HL-60 (cell line): ENCODE measurements at regions not wholly inside any gene's neighbourhood (a gene's known extent, or its start where the extent isn't known, plus 50 kb on each side); places are given as distances from the start of the nearest gene placed in this dataset.

ENCODE experiments used
- DNase-seq, 2 experiments: peaks; one replicate each; pipeline ENCODE4 v3.0.0-alpha.2; 2010 to 2020; ENCODE audit warnings: low read depth in 1 of 2, low spot score in 1 of 2
- H3K27ac ChIP-seq: fragments of 250-450 bp; sonication (Bioruptor Pico); replicated peaks from 2 replicates; pipeline ENCODE4 v1.5.1; 2020; ENCODE audit warnings: mild to moderate bottlenecking, moderate library complexity
- H3K27me3 ChIP-seq: fragments of 250-450 bp; sonication (Bioruptor Pico); 2 replicates; pipeline ENCODE4 v1.5.1; 2021; ENCODE audit warnings: mild to moderate bottlenecking, moderate library complexity; ENCODE audit not compliant: insufficient read depth, poor library complexity, severe bottlenecking
- H3K4me3 ChIP-seq: replicated peaks from 2 replicates; pipeline ENCODE4 v1.5.1; 2011; ENCODE audit warnings: mild to moderate bottlenecking, control low read depth, low read length; ENCODE audit not compliant: insufficient read depth
- CTCF ChIP-seq: IDR thresholded peaks from one replicate; pipeline ENCODE4 v1.5.1; 2011; ENCODE audit warnings: low read length, control low read depth, inconsistent platforms; ENCODE audit not compliant: insufficient read depth
- GABPA ChIP-seq: IDR thresholded peaks from 2 replicates; pipeline ENCODE4 v1.6.1; 2012; ENCODE audit warnings: low read depth
- POLR2AphosphoS5 ChIP-seq: IDR thresholded peaks from 2 replicates; pipeline ENCODE4 v1.6.1; 2012; ENCODE audit warnings: low read depth
- REST ChIP-seq: IDR thresholded peaks from 2 replicates; pipeline ENCODE4 v1.6.1; 2012; ENCODE audit warnings: low read depth; ENCODE audit not compliant: insufficient replicate concordance
- SPI1 ChIP-seq: IDR thresholded peaks from 2 replicates; pipeline ENCODE4 v1.6.1; 2012; ENCODE audit warnings: low read depth, mild to moderate bottlenecking, borderline replicate concordance

GRCh38 chr2:236632295-236633218, 62.9 kb downstream of the ACKR3 start:
- no peak for DNase-seq
- TF ChIP-seq POLR2AphosphoS5 (no peak), SPI1 (no peak), REST (no peak), GABPA (no peak), CTCF (no peak)
- Histone ChIP-seq H3K27me3 (no peaks in the 10 kb centered on the region), H3K4me3 (no peak overlapping the region), H3K27ac (no peak overlapping the region)

- no peak overlapping the region for H3K27ac ChIP-seq
- TF ChIP-seq CTCF, result no peak
- TF ChIP-seq SPI1, result no peak
- no peak for TF ChIP-seq GABPA
- no peak for TF ChIP-seq REST
- TF ChIP-seq POLR2AphosphoS5, result no peak
- H3K4me3 ChIP-seq, result no peak overlapping the region
- no peaks in the 10 kb centered on the region for H3K27me3 ChIP-seq
- DNase-seq, result no peak
Measured at GRCh38 chr2:236633219-236633570, 63.6 kb downstream of the ACKR3 start.

- DNase-seq, result no peak
- Histone ChIP-seq H3K27me3 (no peaks in the 10 kb centered on the region), H3K27ac (no peak overlapping the region), H3K4me3 (no peak overlapping the region)
- TF ChIP-seq POLR2AphosphoS5, result no peak
- no peak for TF ChIP-seq CTCF
- no peak for TF ChIP-seq REST
- no peak for TF ChIP-seq GABPA
- TF ChIP-seq SPI1, result no peak
Measured at GRCh38 chr2:236633775-236634560, 64.3 kb downstream of the ACKR3 start.
